ENCODE measurements at regions not wholly inside any gene's neighbourhood (a gene's known extent, or its start where the extent isn't known, plus 50 kb on each side); places are given as distances from the start of the nearest gene placed in this dataset.

GRCh38 chr21:15526798-15527197 is 203.0 kb upstream of the USP25 start:
- Histone ChIP-seq H3K36me3 (ENCODE audit: control insufficient read depth, insufficient read depth, low read length) (no peaks in the 10 kb centered on the region), H3K4me1 (replicated peaks in 1 of 2; ENCODE audit: control insufficient read depth in 2 of 2, insufficient read depth in 2 of 2, low read length in 2 of 2) (no peaks in the 10 kb centered on the region), H3K9me1 (ENCODE audit: control insufficient read depth, insufficient read depth, low read length) (no peaks in the 10 kb centered on the region), H3K9me3 (replicated peaks; ENCODE audit: control insufficient read depth, insufficient read depth, low read depth, low read length) (no peaks in the 10 kb centered on the region), H3K9ac (ENCODE audit: insufficient read depth in 1 of 2, low read depth in 2 of 2, low read length in 2 of 2) (no peak overlapping the region), H3K79me2 (ENCODE audit: control insufficient read depth, insufficient read depth, low read length) (no peaks in the 10 kb centered on the region), H3K4me2 (ENCODE audit: insufficient read depth, low read length) (no peak overlapping the region), H3K27me3 (ENCODE audit: control insufficient read depth in 2 of 2, insufficient read depth in 2 of 2, low read length in 2 of 2) (no peaks in the 10 kb centered on the region), H2AFZ (ENCODE audit: low read depth, low read length) (no peak overlapping the region), H3K4me3 (no peak overlapping the region), H4K20me1 (replicated peaks; ENCODE audit: control insufficient read depth, insufficient read depth, low read length) (no peaks in the 10 kb centered on the region), H3K27ac (ENCODE audit: extremely low read depth, low read depth, low read length) (no peak overlapping the region)
- WGBS (ENCODE audit: insufficient coverage, low coverage, missing lambda C conversion rate): 0% methylated on average over 2 of the region's 2 CpGs
- DNase-seq (ENCODE audit: extremely low read depth in 1 of 4, low spot score in 3 of 4) (no peak), ATAC-seq (no peak), FAIRE-seq (no peak)
- intact Hi-C loops (cut with micrococcal nuclease) (no loop called here), in situ Hi-C loops (cut with MboI) (no loop called here)
- no TSS peak for BruUV-seq (replicated peaks)
- CTCF ChIA-PET (ENCODE audit: low intra/inter-chr PET ratio): no interaction called here
- POLR2A ChIA-PET: no interaction called here
- no peak for TF ChIP-seq U2AF2 (optimal IDR thresholded peaks at IDR 0.05; ENCODE audit: low read depth, low read length)

GRCh38 chr21:15528346-15528745 is 201.4 kb upstream of the USP25 start:
- intact Hi-C loops (cut with micrococcal nuclease): no loop called here
- no peaks in the 10 kb centered on the region for H3K9me3 ChIP-seq (replicated peaks; ENCODE audit: control insufficient read depth, insufficient read depth, low read depth, low read length)
- no peak for TF ChIP-seq MTF1 (CRISPR knock-in tag; IDR thresholded peaks at IDR 0.05; ENCODE audit: borderline replicate concordance)
- no peaks in the 10 kb centered on the region for H4K20me1 ChIP-seq (replicated peaks; ENCODE audit: control insufficient read depth, insufficient read depth, low read length)
- CTCF ChIA-PET (ENCODE audit: low intra/inter-chr PET ratio): no interaction called here
- WGBS (ENCODE audit: insufficient coverage, low coverage, missing lambda C conversion rate): 0% methylated on average over 2 of the region's 2 CpGs
- no peak overlapping the region for H3K27ac ChIP-seq (ENCODE audit: extremely low read depth, low read depth, low read length)
- no peak overlapping the region for H2AFZ ChIP-seq (ENCODE audit: low read depth, low read length)
- no peaks in the 10 kb centered on the region for H3K36me3 ChIP-seq (ENCODE audit: control insufficient read depth, insufficient read depth, low read length)
- no TSS peak for BruUV-seq (replicated peaks)
- ATAC-seq: no peak
- H3K9ac ChIP-seq (ENCODE audit: insufficient read depth in 1 of 2, low read depth in 2 of 2, low read length in 2 of 2): no peak overlapping the region
- no peaks in the 10 kb centered on the region for H3K27me3 ChIP-seq (ENCODE audit: control insufficient read depth in 2 of 2, insufficient read depth in 2 of 2, low read length in 2 of 2)
- in situ Hi-C loops (cut with MboI): no loop called here
- H3K4me2 ChIP-seq (ENCODE audit: insufficient read depth, low read length): no peak overlapping the region
- FAIRE-seq: no peak
- no peak for DNase-seq (ENCODE audit: extremely low read depth in 1 of 4, low spot score in 3 of 4)
- no peak overlapping the region for H3K4me3 ChIP-seq
- no peaks in the 10 kb centered on the region for H3K79me2 ChIP-seq (ENCODE audit: control insufficient read depth, insufficient read depth, low read length)
- POLR2A ChIA-PET: no interaction called here
- no peaks in the 10 kb centered on the region for H3K9me1 ChIP-seq (ENCODE audit: control insufficient read depth, insufficient read depth, low read length)
- no peaks in the 10 kb centered on the region for H3K4me1 ChIP-seq (replicated peaks in 1 of 2; ENCODE audit: control insufficient read depth in 2 of 2, insufficient read depth in 2 of 2, low read length in 2 of 2)
